GOT3 (cell line): ENCODE measurements at regions not wholly inside any gene's neighbourhood (a gene's known extent, or its start where the extent isn't known, plus 50 kb on each side); places are given as distances from the start of the nearest gene placed in this dataset.
"Not testable (repeated sequence)": the region's sequence is repeated elsewhere in the genome, so short reads cannot be mapped to it uniquely, and the experiment has no call there.

Source experiments
- DNase-seq: peaks from one replicate; lab custom pipeline; 2025; ENCODE audit warnings: mixed read lengths; lab: John Stamatoyannopoulos, UW

DNA sequence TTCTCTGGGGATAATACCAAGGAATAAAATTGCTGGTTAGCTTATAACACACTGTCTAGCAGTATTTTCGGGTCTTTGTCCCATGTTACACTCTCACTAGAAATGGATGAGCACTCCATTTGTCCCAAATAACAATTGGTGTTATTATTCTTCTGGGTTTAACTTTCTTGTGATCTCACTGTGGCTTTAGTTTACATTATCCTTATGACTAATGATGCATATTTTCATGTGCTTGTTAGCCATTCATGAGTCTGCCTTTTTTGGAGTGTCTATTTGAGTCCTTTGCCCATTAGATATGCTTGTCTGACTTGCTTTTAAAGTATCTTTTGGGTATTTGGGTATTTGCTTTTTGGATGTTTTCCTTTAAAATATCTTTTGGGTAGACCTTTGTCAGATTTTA lies 372.9 kb upstream of the TENM3 start:
- no peak for DNase-seq

DNA sequence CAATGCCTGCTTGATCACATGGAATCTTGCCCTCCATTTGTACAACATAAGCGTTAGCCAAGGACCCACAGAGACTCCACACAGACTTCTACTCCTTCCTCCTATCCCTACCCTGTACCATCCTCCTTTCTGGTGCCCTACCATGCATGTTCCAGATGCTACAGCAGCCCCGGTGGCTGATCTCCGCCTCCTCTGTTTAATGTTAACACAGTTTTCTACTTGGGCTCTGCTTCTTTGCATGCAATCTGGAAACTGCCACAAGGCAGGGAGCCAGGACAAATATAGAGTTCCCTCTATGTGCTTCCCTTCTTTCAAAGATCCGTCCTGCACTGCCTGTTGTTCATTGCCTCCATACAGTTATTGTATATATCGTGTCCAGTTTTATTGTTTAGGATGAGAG lies 368.6 kb upstream of the TENM3 start:
- DNase-seq = no peak

DNA sequence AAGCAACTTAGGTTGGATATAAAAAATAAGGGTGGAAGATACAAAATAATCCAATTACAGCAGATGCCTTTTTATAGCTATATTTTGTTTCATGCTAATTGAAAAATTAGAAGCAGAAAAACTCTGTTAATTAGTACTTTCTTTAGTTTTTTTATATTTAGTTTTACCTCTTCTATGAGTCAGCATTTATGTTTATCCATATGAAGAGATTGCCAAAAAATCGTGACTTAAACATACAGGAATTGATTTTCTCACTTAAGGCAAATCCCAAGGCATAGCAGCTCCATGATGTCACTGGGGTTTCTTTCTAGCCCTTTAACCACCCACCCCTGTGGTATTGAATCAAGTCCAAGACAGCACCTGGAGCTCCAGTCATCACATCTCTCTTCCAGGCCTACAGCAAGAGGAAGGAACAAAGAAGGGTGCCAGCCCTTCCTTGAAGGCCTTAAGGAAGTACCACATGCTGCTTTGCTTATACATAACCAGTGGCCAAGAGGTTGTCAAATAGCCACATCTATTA lies 365.8 kb upstream of the TENM3 start:
- DNase-seq = no peak

DNA sequence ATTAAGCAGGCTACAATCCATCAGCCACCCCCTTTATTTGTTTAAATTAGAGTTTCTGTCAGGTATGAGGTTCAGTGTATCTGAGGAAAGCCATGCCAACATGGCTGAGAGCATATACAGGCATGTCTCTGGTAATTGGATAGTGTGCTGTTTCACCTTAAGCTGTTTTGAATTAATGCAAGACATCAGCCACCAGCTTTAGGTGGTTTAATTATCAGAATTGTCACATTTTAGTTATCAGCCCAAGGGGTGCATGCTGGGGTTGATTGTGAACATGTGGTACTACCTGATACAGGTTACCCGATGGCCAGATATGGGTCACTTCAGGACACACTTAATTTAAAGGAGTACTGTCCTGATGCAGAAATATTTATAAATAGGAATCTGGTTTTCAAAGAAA lies 353.2 kb upstream of the TENM3 start:
- DNase-seq = no peak

DNA sequence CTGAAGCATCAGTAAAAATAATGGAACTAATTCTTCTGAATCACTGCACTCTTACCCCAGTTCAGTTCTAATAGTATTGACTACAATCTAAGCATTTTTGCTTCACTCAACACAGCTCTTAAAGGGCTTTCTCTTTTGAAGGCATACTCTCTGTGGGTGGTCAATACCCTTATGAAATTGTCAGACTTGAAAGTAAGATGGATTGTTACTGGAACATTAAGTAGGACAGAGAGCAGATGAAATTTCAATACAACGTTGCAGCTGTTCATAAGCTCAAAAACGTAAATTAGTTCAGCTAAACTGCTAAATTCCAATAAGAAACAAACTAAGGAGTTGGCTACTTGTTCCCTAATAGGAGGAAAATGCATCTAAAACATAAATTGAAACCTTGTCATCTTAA lies 352.3 kb upstream of the TENM3 start:
- DNase-seq = no peak

DNA sequence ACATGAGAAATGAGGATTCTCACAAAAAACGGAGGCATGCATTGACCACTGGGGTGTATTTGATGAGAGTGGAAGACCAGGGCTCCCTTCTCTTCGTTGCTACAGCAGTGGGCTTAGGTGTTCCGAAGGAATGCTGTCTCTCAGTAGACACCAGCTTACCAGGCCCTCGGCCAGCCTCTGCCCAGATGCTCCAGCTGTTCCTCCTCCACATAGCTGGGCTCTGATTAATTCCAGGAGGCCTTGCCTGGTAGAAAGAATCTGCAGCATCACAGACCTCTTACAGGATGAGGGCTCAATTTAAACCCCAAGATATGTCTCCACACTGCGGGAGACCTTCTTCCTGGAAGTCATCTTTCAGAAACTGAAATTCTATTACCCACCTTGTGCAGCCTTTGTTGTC lies 346.6 kb upstream of the TENM3 start:
- no peak for DNase-seq

DNA sequence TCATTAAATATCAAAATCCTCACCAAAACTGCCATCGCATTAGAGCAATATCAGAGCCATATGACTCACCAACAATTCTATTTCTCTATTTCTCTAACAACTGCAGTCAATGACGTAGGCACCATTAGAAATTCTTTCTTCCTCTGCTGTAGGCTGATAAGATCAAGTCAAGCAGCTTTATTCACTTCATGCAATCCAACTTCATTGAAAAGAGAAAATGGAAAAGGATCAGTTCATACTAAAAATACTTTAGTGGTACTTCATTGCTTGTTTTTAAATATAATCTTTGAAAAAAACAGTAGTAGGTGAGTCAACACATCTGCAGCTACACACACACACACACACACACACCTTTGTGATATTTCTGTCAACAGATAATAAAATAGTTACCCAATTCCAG lies 345.3 kb upstream of the TENM3 start:
- no peak for DNase-seq

DNA sequence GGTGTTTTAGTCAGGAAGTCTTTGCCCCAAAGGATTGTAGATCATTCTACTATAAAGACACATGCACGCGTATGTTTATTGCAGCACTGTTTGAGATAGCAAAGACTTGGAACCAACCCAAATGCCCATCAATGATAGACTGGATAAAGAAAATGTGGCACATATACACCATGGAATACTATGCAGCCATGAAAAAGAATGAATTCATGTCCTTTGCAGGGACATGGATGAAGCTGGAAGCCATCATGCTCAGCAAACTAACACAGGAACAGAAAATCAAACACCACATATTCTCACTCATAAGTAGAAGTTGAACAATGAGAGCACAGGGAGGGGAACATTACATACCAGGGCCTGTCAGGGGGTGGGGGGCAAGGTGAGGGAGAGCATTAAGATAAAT lies 340.8 kb upstream of the TENM3 start:
- not testable (repeated sequence) for DNase-seq

DNA sequence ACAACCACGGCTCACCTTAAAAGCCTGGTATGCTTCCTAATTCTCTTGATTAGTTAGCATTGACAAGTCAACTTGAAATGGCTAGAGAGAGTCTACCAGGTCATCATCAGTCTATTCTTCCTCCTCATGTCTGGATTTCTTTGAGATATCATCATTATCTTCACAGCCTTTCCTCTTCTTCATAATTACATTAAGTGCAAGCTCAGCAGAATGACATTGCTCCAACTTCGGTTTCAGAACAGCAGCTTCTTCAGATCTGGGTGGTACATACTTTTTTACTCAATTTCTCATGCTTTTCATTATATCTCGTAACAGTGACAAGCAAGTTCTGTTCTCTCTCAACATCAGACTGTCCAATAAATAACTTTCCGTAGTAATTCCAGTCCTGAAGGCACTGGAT lies 337.5 kb upstream of the TENM3 start:
- no peak for DNase-seq

DNA sequence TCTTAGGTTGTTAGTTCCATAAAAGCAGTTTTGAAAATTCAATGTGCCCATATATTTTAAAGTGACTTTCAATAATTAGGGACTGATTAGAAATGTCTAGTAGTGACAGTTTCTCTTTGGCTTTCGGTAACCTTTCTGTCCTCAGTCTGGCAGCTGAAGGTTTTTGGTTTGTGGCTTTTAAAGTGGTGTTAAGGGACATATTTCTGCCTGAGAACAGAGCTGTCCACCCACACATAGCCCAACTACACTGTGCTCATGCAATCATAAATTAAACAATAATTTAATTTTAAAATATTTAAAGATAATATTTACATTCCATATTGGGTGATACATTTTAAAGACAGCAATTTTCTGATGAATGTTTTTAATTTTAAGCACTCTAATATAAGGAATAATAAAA lies 335.0 kb upstream of the TENM3 start:
- DNase-seq = no peak

DNA sequence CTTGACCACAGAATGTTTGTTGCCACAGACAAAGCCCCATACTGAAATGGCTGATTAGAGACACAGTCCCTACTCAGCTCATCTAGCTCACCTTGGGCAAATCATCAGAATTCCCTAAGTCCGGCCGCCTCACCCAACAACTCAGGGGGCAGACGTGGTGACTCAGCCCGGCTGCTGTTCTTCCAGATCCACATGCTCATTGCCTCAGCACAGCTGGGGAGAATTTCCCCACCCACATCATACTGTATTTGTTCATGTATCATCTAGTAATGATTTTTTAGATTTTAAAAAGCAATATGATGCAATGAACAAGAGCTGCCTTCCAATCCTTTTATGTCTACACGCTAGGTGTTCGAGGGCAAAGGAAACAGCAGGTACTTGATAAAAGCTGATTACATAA lies 333.8 kb upstream of the TENM3 start:
- DNase-seq = no peak

DNA sequence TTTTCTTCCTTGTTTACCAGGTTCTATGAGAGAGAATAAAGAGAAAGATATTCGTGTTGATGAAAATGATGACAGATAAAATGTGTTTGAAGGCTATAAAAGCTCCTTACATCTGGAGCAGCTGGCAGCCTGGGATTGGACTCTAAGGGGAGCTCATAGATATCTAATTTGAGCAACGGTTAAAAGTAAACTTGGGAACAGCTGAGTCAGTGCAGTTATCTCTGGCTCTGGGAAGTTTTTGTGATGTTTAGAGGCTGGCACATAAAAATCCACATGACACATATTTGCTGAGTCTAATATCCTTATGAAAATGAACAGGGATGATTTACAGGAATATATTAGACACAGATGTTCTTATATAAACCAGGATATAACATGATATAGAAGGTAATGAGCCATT lies 331.8 kb upstream of the TENM3 start:
- no peak for DNase-seq

DNA sequence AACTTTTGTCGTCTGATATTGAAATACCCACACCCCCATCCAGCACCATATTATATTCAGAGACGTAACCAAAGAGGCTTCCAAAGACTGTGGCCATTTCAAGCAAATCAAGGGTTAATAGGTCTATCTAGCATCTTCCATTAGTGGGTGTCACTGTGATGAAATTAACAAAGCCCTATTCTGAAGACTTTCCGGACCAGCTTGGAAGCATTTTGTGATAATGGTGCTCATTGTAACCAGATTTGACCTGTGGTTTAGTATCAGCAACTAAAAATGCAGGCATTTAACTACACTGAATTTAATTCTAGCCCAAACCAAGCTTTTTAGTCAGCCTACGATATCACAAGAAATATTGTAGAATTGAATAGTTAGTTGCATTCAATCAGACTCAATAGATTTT lies 309.7 kb upstream of the TENM3 start:
- no peak for DNase-seq

DNA sequence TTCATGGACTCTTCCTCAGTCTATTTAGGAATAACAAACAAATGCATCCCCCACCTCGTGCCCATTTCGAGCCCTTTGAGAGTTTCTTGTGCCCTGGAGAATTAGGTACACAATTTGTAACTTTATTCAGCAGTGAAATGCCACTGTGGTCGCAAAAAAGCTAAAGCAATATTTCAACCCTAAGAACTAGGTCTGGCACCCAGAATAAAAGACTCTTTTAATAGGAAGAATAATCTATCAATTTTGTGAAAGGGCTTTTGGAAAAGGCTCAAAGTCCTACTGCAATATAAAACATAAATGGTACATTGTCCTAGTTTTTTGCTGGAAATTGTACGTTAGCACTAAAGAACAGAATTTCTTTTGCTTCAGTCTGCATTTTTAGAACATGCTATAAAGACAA lies 304.6 kb upstream of the TENM3 start:
- no peak for DNase-seq

DNA sequence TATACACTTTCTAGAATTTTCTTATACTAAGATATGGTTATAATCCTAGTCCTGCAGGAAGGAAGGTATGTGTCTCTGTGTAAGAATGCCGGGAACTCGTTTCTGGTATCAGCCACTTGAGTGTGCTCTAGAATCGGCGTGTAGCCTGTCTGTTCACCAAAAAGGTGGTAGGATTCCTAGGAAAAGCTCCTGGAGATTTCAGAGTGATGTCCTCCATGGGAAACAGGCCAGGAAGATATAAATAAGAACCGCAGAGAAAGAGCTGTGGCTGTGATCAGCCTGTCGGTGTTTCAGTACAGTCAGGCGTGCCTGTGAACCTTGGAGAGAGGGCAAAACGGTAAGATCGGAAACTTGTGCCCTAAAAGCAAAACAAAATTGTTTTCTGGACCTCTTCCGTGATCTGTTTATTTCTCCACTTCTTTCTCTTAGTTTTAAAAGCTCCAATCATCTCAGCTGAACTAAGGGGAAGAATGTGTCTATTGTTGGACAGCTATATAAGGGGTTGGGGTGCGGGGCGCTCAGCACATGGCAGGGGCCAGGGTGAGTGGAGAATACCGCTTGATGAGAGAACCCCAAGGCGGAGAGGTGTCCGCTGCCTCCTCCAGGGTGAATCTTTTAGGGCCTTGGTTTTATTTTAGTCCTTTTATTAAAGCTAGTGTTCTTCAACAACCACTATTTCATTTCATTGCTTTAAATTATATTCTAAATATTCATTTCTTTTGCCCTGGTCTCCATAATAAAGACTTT lies 303.8 kb upstream of the TENM3 start:
- no peak for DNase-seq

DNA sequence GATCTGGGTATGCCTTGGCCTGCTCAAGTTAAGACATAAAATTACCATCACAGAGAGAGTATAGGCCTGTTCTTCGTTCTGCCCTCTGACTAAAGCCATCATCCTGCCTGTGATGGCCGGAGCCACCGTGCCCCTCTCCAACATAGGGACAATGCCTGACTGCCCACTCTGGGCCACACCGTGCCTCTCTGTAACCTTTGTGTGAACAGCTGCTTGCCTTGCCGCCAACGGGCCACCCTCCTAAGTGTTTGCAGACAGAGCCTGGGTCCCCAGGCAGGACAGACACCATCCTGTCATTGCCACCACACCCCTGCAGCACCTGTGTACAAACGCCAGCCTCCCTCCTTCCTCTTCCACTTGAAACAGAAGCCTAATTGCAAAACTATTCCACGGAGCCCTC lies 298.7 kb upstream of the TENM3 start:
- no peak for DNase-seq

DNA sequence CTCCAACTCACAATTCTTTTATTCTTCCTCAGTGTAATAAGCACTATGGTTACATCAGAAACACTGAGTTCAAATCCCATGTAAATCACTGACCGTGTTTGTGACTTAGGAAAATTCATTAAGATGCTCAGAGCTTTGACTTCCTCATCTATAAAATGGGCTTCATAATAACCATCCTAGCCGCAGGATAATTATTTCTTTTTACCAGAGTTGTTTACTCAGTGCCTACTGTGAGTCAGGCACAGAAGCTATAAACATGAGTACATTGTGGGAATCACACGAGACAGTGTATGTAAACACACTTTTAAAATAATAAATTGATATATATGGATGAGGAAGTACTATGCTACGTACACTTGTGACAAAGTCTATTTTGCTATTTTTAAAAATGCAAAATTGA lies 296.3 kb upstream of the TENM3 start:
- no peak for DNase-seq

DNA sequence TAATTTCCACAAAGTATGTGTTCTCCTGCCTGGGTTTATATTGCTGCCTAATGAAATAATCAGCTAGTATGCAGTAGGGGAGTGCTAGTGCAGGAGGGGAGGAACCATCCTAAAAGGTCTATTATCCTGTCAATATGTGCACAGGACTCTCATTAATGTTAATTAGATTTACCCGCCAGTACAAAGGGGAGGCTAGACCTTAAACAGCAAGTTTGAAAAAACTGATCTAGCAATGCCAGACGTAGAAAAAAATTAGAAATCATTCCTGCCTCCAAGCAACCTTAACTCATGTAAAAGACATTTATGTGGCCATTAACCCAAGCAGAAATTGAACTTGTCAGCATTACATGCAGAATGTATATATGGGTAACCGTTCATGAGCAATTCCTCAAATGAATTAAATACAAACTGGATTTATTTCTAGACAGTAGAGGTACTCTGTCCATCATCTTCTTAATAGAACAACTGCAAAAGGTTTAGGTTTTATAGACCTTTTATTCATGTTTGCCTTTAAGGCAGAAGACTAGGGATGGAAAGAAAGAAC lies 294.3 kb upstream of the TENM3 start:
- DNase-seq = no peak

DNA sequence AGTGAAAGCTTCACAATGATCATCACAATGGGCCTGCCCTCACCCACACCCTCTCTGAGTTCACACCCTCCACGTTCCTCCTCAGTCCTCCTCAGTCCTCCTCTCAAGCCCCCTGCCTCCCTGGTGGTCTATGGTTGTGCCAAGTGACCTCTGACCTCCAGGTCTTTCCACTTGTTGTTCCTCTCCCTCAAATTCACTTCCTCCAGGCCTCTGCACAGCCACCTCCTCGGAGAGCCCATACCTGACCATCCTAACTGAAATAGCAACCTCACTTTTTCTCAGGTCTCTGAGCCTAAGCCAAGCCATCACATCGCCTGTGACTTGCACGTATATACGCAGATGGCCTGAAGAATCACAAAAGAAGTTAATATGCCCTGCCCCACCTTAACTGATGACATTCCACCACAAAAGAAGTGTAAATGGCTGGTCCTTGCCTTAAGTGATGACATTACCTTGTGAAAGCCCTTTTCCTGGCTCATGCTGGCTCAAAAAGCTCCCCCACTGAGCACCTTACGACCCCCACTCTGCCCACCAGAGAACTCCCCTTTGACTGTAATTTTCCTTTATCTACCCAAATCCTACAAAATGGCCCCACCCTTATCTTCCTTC lies 293.4 kb upstream of the TENM3 start:
- DNase-seq = no peak

DNA sequence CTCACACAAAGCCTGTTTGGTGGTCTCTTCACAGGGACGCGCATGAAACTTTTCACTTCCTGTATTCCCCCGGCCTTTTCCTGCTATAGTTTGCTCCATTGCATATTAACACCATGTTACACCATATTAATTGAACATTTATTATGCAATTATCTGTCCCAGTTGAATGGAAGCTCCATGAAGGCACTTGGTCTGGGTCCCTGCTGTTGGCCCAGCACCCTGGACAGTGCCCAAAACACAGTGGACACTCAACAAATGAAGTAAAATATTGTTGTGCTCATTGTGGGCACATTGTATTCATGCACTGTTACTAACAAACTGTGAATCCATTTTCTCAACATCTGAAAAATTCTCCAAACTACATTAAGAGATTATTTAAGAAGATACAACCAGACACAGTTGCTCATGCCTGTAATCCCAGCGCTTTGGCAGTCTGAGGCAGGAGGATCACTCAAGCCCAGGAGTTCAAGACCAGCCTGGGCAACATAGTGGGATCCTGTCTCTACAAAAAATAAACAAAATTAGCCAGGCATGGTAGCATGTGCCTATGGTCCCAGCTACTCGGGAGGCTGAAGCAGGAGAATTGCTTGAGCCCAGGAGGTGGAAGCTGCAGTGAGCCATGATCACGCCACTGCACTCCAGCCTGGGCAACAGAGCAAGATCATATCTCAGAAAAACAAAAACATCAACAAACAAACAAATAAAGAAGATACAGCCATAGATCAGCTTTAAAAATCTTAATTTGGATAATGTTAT lies 292.7 kb upstream of the TENM3 start:
- DNase-seq = no peak

DNA sequence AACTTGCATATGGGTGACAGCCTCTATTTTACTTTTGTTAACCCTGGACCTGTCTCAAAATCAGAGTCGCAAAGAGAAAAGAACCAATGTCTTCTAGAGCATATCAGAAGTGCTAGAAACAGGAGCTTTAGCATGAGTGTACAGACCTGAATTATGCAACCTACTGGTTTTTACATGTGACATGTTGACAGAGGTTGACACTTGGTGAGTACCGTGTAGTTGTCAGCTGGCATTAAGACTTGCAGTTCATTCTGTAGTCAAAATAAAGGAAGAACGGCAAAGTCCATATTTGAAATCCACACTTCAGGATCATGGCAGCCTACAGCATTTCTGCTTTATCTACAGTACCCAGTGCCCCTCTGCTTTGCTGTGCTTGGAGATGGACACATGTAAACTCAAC lies 291.9 kb upstream of the TENM3 start:
- DNase-seq = no peak

DNA sequence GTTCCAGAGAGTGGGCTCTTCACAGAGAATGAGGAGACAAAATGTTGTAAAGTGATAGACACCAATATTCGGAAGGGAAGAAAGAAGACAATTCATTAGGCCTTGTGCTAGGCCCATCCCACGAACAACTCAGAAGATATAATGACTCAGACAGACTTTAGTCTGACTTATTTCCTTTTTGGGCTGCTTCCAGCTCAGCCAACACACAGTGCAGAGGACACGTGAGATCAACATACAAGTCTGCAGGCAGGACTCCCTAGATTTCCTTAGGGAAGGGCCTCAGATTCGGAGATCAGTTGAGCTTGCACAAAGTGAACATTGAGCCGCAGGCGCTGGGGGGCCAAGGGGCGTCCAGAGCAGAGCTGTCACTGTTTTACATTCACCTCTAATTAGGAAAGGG lies 290.7 kb upstream of the TENM3 start:
- no peak for DNase-seq

DNA sequence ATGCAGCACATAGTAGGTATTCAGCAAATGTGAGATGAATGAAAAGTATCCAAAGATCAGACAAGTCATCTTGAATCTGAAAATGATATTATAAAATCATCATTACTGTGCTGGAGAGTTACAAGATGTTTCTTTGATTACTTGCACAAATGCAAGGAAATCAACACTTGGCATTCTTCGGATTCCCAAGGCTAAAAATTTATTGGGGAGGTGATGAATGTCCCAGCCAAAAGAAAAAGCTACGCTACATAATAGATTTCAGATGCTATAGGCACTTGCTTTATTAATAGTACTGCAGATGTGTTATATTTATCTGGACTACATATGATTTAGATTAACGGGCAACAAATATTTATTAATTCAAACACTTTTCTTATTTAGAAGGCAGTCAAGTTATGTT lies 286.7 kb upstream of the TENM3 start:
- no peak for DNase-seq
